ENCODE measurements at regions not wholly inside any gene's neighbourhood (a gene's known extent, or its start where the extent isn't known, plus 50 kb on each side); places are given as distances from the start of the nearest gene placed in this dataset.
A peak's percentile ranks its signal among the peaks of the same experiment; 100 is the strongest.

DNA sequence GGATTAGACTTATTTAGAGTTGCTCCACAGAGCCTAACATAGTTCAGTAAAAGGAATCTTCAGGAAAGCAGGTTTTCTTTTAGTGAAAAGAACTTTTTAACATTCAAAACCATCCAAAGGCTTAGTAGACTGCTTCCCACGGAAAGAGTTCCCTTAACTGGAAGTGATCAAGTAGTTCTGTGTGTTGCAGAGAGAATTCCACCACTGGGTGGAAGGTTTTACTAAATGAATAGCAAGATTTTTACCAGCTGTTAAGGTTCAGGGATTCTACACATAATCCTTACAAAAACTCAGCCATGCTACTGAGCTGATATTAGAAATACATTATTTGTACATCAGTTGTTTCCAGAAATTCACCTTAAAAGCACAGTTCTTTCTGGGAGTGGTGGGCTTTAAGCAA, 119.7 kb downstream of the GDAP2 start:
- DNase-seq (ENCODE audit: low spot score), result no peak

- peak; percentile 17 for DNase-seq (ENCODE audit: low spot score)
These were observed 118.9 kb downstream of the GDAP2 start for GRCh38 chr1:117810553-117810952.

DNA sequence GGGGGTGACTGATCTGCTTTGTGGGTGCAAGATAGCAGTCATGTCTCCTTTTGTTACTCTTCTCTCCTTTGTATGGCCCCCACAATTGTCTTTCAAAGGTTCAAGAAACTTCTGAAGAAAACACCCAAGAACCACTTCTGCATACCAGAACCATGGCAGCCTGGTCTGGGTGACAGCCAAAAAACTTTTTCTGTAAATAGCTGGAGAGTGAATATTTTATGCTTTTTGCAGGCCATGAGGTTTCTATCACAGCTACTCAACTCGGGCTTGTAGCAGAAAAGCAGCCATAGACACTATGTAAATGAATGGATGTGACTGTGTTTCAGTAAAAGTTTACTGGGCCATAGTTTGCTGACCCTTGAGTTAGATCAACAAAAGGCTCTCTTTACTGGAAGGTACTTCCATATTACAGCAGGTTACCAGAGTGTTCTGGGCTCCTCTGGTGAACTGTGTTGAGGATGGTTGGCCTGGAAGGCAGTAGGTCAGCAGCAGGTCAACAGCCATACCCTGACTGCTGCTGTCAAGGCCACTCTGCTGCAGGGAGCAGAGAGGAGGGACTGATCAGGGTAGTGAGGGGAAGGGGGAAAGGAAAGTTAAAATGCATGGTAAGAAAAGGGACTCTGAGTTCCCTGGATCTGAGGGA, 116.4 kb downstream of the GDAP2 start:
- no peak for DNase-seq (ENCODE audit: low spot score)
